B cell (primary cell): ENCODE measurements at regions not wholly inside any gene's neighbourhood (a gene's known extent, or its start where the extent isn't known, plus 50 kb on each side); places are given as distances from the start of the nearest gene placed in this dataset.

Experiments
- ATAC-seq: fragments of 200-7000 bp; cut with Tn5 transposase; one replicate; pipeline ENCODE4 v1.10.0; 2021; ENCODE audit warnings: low read depth, mild to moderate bottlenecking, moderate number of reproducible peaks, moderate library complexity
- CTCF ChIA-PET: fragments of 350-600 bp; sonication (Branson Sonifier 250); formaldehyde crosslinking; loops from one replicate; lab custom pipeline; 2021; ENCODE audit warnings: antibody characterized with exemption, inconsistent platforms; lab: Charles Lee
- POLR2A ChIA-PET: fragments of 350-600 bp; sonication (Branson Sonifier 250); formaldehyde crosslinking; loops from one replicate; lab custom pipeline; 2021; ENCODE audit warnings: antibody characterized with exemption; lab: Charles Lee
- DNase-seq: peaks from one replicate; pipeline ENCODE4 v3.0.0; 2013
- H2AFZ ChIP-seq: 2 replicates; pipeline ENCODE4 v1.6.1; 2012; ENCODE audit warnings: mild to moderate bottlenecking, low read depth, low read length; ENCODE audit not compliant: insufficient read depth, poor library complexity, severe bottlenecking
- H3K27ac ChIP-seq, 2 donors: 1 replicate in 1 of 2; 2 replicates in 1 of 2; pipeline ENCODE4 v1.5.1; 2012 to 2013; ENCODE audit warnings: low read length in 2 of 2, mild to moderate bottlenecking in 2 of 2, moderate library complexity in 1 of 2
- H3K27me3 ChIP-seq, 4 experiments: fragments of 200-600 bp in 1 of 4; sonication (generic) in 1 of 4; replicated peaks in 1 of 4; 1 replicate in 2 of 4; 2 replicates in 2 of 4; pipeline versions ENCODE4 v1.6.1 to v1.7.0; 2013 to 2016; ENCODE audit warnings: low read length in 3 of 4, mild to moderate bottlenecking in 2 of 4, mixed read lengths in 1 of 4, moderate library complexity in 1 of 4; ENCODE audit not compliant: insufficient read depth in 4 of 4, control insufficient read depth in 3 of 4; ENCODE audit errors: control extremely low read depth in 1 of 4
- H3K36me3 ChIP-seq, 2 experiments: replicated peaks in 1 of 2; 1 replicate in 1 of 2; 2 replicates in 1 of 2; pipeline versions ENCODE4 v1.6.1 to v1.7.1; 2013; ENCODE audit warnings: low read length in 1 of 2; ENCODE audit not compliant: insufficient read depth in 2 of 2, control insufficient read depth in 1 of 2; ENCODE audit errors: control extremely low read depth in 1 of 2, extremely low read depth in 1 of 2
- H3K4me1 ChIP-seq, 2 donors: fragments of 200-600 bp in 1 of 2; sonication (generic) in 1 of 2; 1 replicate in 1 of 2; 2 replicates in 1 of 2; pipeline versions ENCODE4 v1.5.1 to v1.6.1; 2013 to 2017; ENCODE audit warnings: low read length in 2 of 2; ENCODE audit not compliant: control insufficient read depth in 2 of 2, insufficient read depth in 2 of 2
- H3K4me2 ChIP-seq: replicated peaks from 2 replicates; pipeline ENCODE3; 2012; ENCODE audit warnings: mild to moderate bottlenecking, low read depth, low read length; ENCODE audit not compliant: poor library complexity, severe bottlenecking
- H3K4me3 ChIP-seq, 5 experiments: fragments of 200-600 bp in 1 of 5; sonication (generic) in 1 of 5; 1 replicate in 3 of 5; 2 replicates in 2 of 5; pipeline versions ENCODE4 v1.5.1 to v1.7.0; 2011 to 2016; ENCODE audit warnings: low read length in 4 of 5, mild to moderate bottlenecking in 4 of 5, low read depth in 2 of 5, control low read depth in 1 of 5, moderate library complexity in 1 of 5; ENCODE audit not compliant: insufficient read depth in 1 of 5; ENCODE audit errors: control extremely low read depth in 1 of 5, extremely low read depth in 1 of 5
- H3K79me2 ChIP-seq: fragments of 200-600 bp; sonication (generic); one replicate; pipeline ENCODE4 v1.6.0; 2016; ENCODE audit warnings: low read length; ENCODE audit not compliant: control insufficient read depth, insufficient read depth
- H3K9ac ChIP-seq: fragments of 200-600 bp; sonication (generic); 2 replicates; pipeline ENCODE4 v1.6.1; 2017; ENCODE audit warnings: mild to moderate bottlenecking, low read length, moderate library complexity
- H3K9me3 ChIP-seq, 3 donors: one replicate each; pipeline versions ENCODE4 v1.6.1 to v1.7.1; 2013; ENCODE audit warnings: low read length in 2 of 3; ENCODE audit not compliant: control insufficient read depth in 2 of 3, insufficient read depth in 1 of 3; ENCODE audit errors: control extremely low read depth in 1 of 3
- H4K20me1 ChIP-seq: 2 replicates; pipeline ENCODE4 v1.6.0; 2012; ENCODE audit warnings: mild to moderate bottlenecking, low read length; ENCODE audit not compliant: insufficient read depth, control insufficient read depth, poor library complexity, severe bottlenecking
- H3K27ac Mint-ChIP-seq: one replicate; pipeline ENCODE4 v1.8.0; 2021; ENCODE audit warnings: mixed read lengths
- H3K27me3 Mint-ChIP-seq: one replicate; pipeline ENCODE4 v1.8.0; 2021; ENCODE audit warnings: mixed read lengths
- H3K4me1 Mint-ChIP-seq: one replicate; pipeline ENCODE4 v1.8.0; 2021; ENCODE audit warnings: mixed read lengths
- H3K4me3 Mint-ChIP-seq: one replicate; pipeline ENCODE4 v1.8.0; 2021; ENCODE audit warnings: mixed read lengths
- H3K9me3 Mint-ChIP-seq: one replicate; pipeline ENCODE4 v1.8.0; 2022; ENCODE audit warnings: mixed read lengths; ENCODE audit not compliant: insufficient read depth
- EZH2 ChIP-seq: IDR thresholded peaks from 2 replicates; pipeline ENCODE4 v1.6.1; 2012; ENCODE audit warnings: borderline replicate concordance, low read depth, mild to moderate bottlenecking, moderate library complexity, low read length; ENCODE audit not compliant: insufficient read depth, poor library complexity, severe bottlenecking
- WGBS: methylation state at CpG from one replicate; pipeline ENCODE4 v1.1.5; 2013; ENCODE audit warnings: missing lambda C conversion rate; ENCODE audit not compliant: insufficient coverage; 5-methylcytosine and 5-hydroxymethylcytosine counted together
- intact Hi-C: fragments of 100-400 bp; cut with micrococcal nuclease; formaldehyde crosslinking; loops from one replicate; pipeline ENCODE4 v1.10.0; 2022
- TF ChIP-seq, protein P1 (sequence below): fragments of 200-600 bp; IDR thresholded peaks from one replicate; pipeline ENCODE4 v1.8.0; 2022; ENCODE audit warnings: antibody characterized with exemption, mild to moderate bottlenecking

DNA sequence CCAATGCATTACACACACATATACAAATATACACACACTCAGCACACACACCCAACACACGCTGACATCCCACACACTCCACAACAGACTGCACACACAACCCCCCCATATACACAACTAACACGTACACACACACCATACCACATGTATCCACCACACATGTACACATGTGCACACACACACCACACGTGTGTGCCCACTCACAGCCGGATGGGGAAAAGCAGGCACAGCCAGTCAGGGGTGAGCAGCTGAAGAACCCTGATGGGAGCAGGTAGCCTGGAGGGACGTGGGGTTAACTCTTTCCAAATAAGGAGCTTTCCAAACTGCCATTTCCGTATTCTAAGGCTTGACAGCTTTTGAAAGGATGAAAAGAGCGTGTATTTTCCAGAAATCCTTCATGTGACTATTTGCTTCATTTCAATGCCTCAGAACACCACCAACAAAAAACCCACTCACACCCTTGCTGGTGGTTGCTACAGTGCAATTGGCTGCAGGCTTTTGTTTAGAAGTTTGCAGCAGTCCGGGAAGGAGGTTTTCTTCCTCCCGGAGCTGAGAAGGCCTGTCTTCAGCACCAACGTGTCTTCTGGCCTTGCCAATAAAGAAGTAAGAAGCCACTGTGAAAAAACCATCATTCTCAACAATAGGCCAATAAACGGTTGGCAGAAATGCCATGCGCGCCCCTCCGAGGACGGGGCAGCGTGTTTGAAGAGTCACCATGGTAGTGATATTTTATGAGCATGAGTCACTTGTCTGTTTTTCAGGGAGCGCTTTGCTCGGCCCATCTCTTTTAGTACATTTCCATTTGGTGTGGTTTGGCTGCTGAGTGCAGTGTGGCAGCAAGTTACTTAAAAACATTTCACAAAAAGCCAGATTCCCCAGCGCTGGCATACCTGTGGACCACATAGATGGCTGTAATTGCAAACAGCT, 131.3 kb upstream of the GMDS start:
- ATAC-seq (no peak), DNase-seq (no peak)
- ChIA-PET POLR2A (no interaction called here), CTCF (no interaction called here)
- Histone ChIP-seq H3K27ac (no peak overlapping the region), H3K79me2 (no peaks in the 10 kb centered on the region), H3K27me3 (no peaks in the 10 kb centered on the region), H3K4me3 (no peak overlapping the region), H2AFZ (no peak overlapping the region), H3K4me1 (no peaks in the 10 kb centered on the region), H4K20me1 (no peaks in the 10 kb centered on the region), H3K36me3 (no peaks in the 10 kb centered on the region), H3K4me2 (no peak overlapping the region), H3K9me3 (no peaks in the 10 kb centered on the region), H3K9ac (no peak overlapping the region)
- H3K9me3 Mint-ChIP-seq, result no peaks in the 10 kb centered on the region
- H3K27ac Mint-ChIP-seq, result no peak overlapping the region
- no peaks in the 10 kb centered on the region for H3K27me3 Mint-ChIP-seq
- H3K4me3 Mint-ChIP-seq, result no peak overlapping the region
- no peak for TF ChIP-seq EZH2
- TF ChIP-seq, protein P1, sequence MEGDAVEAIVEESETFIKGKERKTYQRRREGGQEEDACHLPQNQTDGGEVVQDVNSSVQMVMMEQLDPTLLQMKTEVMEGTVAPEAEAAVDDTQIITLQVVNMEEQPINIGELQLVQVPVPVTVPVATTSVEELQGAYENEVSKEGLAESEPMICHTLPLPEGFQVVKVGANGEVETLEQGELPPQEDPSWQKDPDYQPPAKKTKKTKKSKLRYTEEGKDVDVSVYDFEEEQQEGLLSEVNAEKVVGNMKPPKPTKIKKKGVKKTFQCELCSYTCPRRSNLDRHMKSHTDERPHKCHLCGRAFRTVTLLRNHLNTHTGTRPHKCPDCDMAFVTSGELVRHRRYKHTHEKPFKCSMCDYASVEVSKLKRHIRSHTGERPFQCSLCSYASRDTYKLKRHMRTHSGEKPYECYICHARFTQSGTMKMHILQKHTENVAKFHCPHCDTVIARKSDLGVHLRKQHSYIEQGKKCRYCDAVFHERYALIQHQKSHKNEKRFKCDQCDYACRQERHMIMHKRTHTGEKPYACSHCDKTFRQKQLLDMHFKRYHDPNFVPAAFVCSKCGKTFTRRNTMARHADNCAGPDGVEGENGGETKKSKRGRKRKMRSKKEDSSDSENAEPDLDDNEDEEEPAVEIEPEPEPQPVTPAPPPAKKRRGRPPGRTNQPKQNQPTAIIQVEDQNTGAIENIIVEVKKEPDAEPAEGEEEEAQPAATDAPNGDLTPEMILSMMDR, result no peak
- 94% methylated on average over 10 of the region's 19 CpGs for WGBS
- H3K4me1 Mint-ChIP-seq, result peaks cover 2% of the 10 kb centered on the region
- intact Hi-C loops, result no loop called here

DNA sequence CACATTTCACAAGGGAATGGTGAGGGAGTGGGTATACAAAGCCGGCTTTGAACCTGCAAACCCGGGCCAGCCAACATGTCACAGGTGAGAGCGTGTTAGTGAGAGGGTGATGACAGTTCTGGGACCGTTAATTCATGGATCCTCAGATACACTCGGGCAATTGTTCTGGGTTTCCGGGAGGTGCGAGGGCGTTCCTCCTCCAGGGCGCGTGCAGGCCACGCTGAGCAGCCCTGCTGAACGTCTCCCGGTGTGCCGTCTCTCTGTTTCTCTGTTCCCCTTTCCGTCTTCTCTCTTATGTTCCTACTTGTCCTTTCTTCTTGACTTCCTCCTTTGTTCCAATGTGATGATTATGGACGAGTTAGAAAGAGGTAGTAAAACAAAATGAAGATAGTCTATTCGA, 130.0 kb upstream of the GMDS start:
- no peak overlapping the region for H3K9ac ChIP-seq
- WGBS, result 100% methylated on average over 5 of the region's 17 CpGs
- ATAC-seq (no peak), DNase-seq (no peak)
- no peaks in the 10 kb centered on the region for H3K4me1 ChIP-seq
- no peak overlapping the region for H3K4me2 ChIP-seq
- ChIA-PET CTCF (no interaction called here), POLR2A (no interaction called here)
- no peak overlapping the region for H3K27ac ChIP-seq
- Mint-ChIP-seq H3K27me3 (no peaks in the 10 kb centered on the region), H3K27ac (no peak overlapping the region), H3K4me3 (no peak overlapping the region), H3K4me1 (peaks cover 2% of the 10 kb centered on the region), H3K9me3 (no peaks in the 10 kb centered on the region)
- H3K36me3 ChIP-seq, result no peaks in the 10 kb centered on the region
- no peak overlapping the region for H2AFZ ChIP-seq
- H3K27me3 ChIP-seq, result no peaks in the 10 kb centered on the region
- H3K9me3 ChIP-seq, result no peaks in the 10 kb centered on the region
- no peak overlapping the region for H3K4me3 ChIP-seq
- H3K79me2 ChIP-seq, result no peaks in the 10 kb centered on the region
- H4K20me1 ChIP-seq, result no peaks in the 10 kb centered on the region
- intact Hi-C loops, result no loop called here
- no peak for TF ChIP-seq EZH2
